Fibroblast of the aortic adventitia (primary cell): ENCODE measurements at regions not wholly inside any gene's neighbourhood (a gene's known extent, or its start where the extent isn't known, plus 50 kb on each side); places are given as distances from the start of the nearest gene placed in this dataset.

Experiments used
- DNase-seq: peaks from one replicate; pipeline ENCODE4 v3.0.0-alpha.2; 2010; ENCODE audit warnings: low read depth
- H3K4me3 ChIP-seq: 2 replicates; pipeline ENCODE4 v1.5.1; 2011; ENCODE audit warnings: low read depth, mild to moderate bottlenecking, control low read depth, low read length, moderate library complexity
- CTCF ChIP-seq: IDR thresholded peaks from 2 replicates; pipeline ENCODE4 v1.5.1; 2011; ENCODE audit warnings: mild to moderate bottlenecking, low read length, control low read depth, inconsistent platforms; ENCODE audit not compliant: insufficient read depth

GRCh38 chr14:97442363-97442762 is 645.2 kb downstream of the VRK1 start:
- DNase-seq: no peak
- H3K4me3 ChIP-seq: no peak overlapping the region
- no peak for TF ChIP-seq CTCF

GRCh38 chr14:97443412-97443811 is 646.2 kb downstream of the VRK1 start:
- no peak for DNase-seq
- no peak for TF ChIP-seq CTCF
- H3K4me3 ChIP-seq: no peak overlapping the region

GRCh38 chr14:97444248-97444647 is 647.1 kb downstream of the VRK1 start:
- no peak for DNase-seq
- no peak overlapping the region for H3K4me3 ChIP-seq
- no peak for TF ChIP-seq CTCF

GRCh38 chr14:97445367-97445766 is 648.2 kb downstream of the VRK1 start:
- TF ChIP-seq CTCF: no peak
- no peak for DNase-seq
- no peak overlapping the region for H3K4me3 ChIP-seq

GRCh38 chr14:97446087-97446486 is 648.9 kb downstream of the VRK1 start:
- no peak for DNase-seq
- H3K4me3 ChIP-seq: no peak overlapping the region
- TF ChIP-seq CTCF: no peak

- no peak for TF ChIP-seq CTCF
- no peak overlapping the region for H3K4me3 ChIP-seq
- no peak for DNase-seq
These were observed 655.1 kb downstream of the VRK1 start for GRCh38 chr14:97452314-97452713.

GRCh38 chr14:97453991-97454390 is 656.8 kb downstream of the VRK1 start:
- no peak for DNase-seq
- no peak for TF ChIP-seq CTCF
- H3K4me3 ChIP-seq: no peak overlapping the region
